GM23338 (cell line): ENCODE measurements at regions not wholly inside any gene's neighbourhood (a gene's known extent, or its start where the extent isn't known, plus 50 kb on each side); places are given as distances from the start of the nearest gene placed in this dataset.

ENCODE experiments used
- CREB1 ChIP-seq: fragments of 250-450 bp; sonication (Bioruptor Pico); IDR thresholded peaks from 2 replicates; pipeline ENCODE4 v1.5.0; 2020; ENCODE audit warnings: low read depth, mild to moderate bottlenecking, moderate library complexity
- EZH2 ChIP-seq: fragments of 200-600 bp; sonication (generic); IDR thresholded peaks from one replicate; pipeline ENCODE4 v1.8.0; 2017; ENCODE audit warnings: antibody characterized with exemption, mild to moderate bottlenecking, low read depth; ENCODE audit not compliant: unreplicated experiment
- EZH2phosphoT487 ChIP-seq: fragments of 200-600 bp; sonication (generic); IDR thresholded peaks from one replicate; pipeline ENCODE4 v1.8.1; 2018; ENCODE audit warnings: antibody characterized with exemption; ENCODE audit not compliant: unreplicated experiment
- JUNB ChIP-seq: IDR thresholded peaks from one replicate; pipeline ENCODE4 v1.6.1; 2016; ENCODE audit warnings: antibody characterized with exemption; ENCODE audit not compliant: unreplicated experiment
- NANOG ChIP-seq: IDR thresholded peaks from 2 replicates; pipeline ENCODE4 v1.6.1; 2016; ENCODE audit warnings: antibody characterized with exemption, borderline replicate concordance
- POLR2AphosphoS5 ChIP-seq: IDR thresholded peaks from 2 replicates; pipeline ENCODE4 v1.6.1; 2016; ENCODE audit warnings: antibody characterized with exemption, low read depth
- STAT1 ChIP-seq: IDR thresholded peaks from one replicate; pipeline ENCODE4 v1.6.1; 2016; ENCODE audit warnings: antibody characterized with exemption; ENCODE audit not compliant: unreplicated experiment
- ZNF114 ChIP-seq: fragments of 250-450 bp; sonication (Bioruptor Pico); IDR thresholded peaks from 2 replicates; pipeline ENCODE4 v1.5.0; 2020; ENCODE audit warnings: mild to moderate bottlenecking, moderate library complexity
- ZNF331 ChIP-seq: fragments of 250-450 bp; sonication (Bioruptor Pico); IDR thresholded peaks from 2 replicates; pipeline ENCODE4 v1.5.0; 2020; ENCODE audit warnings: low read depth, mild to moderate bottlenecking, moderate library complexity
- TF ChIP-seq, protein P1 (sequence below), 2 experiments: fragments of 200-600 bp in 1 of 2; sonication (generic) in 1 of 2; conservative IDR thresholded peaks; 2 replicates each; pipeline versions ENCODE4 v1.5.1 to v1.6.1; 2016 to 2017; ENCODE audit warnings: antibody characterized with exemption in 2 of 2, low read depth in 2 of 2, mild to moderate bottlenecking in 2 of 2, moderate library complexity in 1 of 2
- TF ChIP-seq, protein P2 (sequence below): IDR thresholded peaks from one replicate; pipeline ENCODE4 v1.6.1; 2018; ENCODE audit warnings: antibody characterized with exemption; ENCODE audit not compliant: unreplicated experiment
- TF ChIP-seq, protein P3 (sequence below): fragments of 250-450 bp; sonication (Bioruptor Pico); IDR thresholded peaks from 2 replicates; pipeline ENCODE4 v1.5.0; 2020; ENCODE audit warnings: mild to moderate bottlenecking, moderate library complexity
- TF ChIP-seq, protein P4 (sequence below): IDR thresholded peaks from 2 replicates; pipeline ENCODE4 v1.6.1; 2016; ENCODE audit warnings: antibody characterized with exemption

DNA sequence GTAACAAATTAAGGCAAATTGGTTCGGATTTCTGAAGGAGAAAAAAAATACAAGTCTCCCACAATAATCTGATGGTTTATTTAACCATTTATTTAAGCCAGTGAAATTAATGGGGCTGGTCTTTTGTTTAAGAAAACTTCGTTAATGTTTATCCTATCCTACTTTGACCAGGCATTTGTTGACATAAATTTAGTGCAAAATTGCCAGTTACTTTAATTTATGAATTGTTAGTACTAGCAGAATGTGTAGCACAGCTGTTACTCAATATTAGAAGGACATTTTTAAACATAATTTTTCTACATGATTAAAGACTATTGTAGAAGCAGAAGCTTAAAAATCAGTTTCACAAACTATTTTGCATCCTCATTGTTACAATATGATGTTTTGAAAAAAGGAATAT lies 687.6 kb upstream of the PTBP2 start:
- TF ChIP-seq, protein P1, sequence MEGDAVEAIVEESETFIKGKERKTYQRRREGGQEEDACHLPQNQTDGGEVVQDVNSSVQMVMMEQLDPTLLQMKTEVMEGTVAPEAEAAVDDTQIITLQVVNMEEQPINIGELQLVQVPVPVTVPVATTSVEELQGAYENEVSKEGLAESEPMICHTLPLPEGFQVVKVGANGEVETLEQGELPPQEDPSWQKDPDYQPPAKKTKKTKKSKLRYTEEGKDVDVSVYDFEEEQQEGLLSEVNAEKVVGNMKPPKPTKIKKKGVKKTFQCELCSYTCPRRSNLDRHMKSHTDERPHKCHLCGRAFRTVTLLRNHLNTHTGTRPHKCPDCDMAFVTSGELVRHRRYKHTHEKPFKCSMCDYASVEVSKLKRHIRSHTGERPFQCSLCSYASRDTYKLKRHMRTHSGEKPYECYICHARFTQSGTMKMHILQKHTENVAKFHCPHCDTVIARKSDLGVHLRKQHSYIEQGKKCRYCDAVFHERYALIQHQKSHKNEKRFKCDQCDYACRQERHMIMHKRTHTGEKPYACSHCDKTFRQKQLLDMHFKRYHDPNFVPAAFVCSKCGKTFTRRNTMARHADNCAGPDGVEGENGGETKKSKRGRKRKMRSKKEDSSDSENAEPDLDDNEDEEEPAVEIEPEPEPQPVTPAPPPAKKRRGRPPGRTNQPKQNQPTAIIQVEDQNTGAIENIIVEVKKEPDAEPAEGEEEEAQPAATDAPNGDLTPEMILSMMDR (conservative IDR thresholded peaks at IDR 0.05; ENCODE audit: low read depth in 2 of 2): no peak
- TF ChIP-seq POLR2AphosphoS5 (no peak), EZH2 (no peak), CREB1 (CRISPR knock-in tag) (no peak), ZNF114 (CRISPR knock-in tag) (no peak), EZH2phosphoT487 (no peak), JUNB (no peak), STAT1 (no peak), ZNF331 (CRISPR knock-in tag) (no peak), NANOG (no peak)
- TF ChIP-seq, protein P2, sequence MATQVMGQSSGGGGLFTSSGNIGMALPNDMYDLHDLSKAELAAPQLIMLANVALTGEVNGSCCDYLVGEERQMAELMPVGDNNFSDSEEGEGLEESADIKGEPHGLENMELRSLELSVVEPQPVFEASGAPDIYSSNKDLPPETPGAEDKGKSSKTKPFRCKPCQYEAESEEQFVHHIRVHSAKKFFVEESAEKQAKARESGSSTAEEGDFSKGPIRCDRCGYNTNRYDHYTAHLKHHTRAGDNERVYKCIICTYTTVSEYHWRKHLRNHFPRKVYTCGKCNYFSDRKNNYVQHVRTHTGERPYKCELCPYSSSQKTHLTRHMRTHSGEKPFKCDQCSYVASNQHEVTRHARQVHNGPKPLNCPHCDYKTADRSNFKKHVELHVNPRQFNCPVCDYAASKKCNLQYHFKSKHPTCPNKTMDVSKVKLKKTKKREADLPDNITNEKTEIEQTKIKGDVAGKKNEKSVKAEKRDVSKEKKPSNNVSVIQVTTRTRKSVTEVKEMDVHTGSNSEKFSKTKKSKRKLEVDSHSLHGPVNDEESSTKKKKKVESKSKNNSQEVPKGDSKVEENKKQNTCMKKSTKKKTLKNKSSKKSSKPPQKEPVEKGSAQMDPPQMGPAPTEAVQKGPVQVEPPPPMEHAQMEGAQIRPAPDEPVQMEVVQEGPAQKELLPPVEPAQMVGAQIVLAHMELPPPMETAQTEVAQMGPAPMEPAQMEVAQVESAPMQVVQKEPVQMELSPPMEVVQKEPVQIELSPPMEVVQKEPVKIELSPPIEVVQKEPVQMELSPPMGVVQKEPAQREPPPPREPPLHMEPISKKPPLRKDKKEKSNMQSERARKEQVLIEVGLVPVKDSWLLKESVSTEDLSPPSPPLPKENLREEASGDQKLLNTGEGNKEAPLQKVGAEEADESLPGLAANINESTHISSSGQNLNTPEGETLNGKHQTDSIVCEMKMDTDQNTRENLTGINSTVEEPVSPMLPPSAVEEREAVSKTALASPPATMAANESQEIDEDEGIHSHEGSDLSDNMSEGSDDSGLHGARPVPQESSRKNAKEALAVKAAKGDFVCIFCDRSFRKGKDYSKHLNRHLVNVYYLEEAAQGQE: no peak
- TF ChIP-seq, protein P3, sequence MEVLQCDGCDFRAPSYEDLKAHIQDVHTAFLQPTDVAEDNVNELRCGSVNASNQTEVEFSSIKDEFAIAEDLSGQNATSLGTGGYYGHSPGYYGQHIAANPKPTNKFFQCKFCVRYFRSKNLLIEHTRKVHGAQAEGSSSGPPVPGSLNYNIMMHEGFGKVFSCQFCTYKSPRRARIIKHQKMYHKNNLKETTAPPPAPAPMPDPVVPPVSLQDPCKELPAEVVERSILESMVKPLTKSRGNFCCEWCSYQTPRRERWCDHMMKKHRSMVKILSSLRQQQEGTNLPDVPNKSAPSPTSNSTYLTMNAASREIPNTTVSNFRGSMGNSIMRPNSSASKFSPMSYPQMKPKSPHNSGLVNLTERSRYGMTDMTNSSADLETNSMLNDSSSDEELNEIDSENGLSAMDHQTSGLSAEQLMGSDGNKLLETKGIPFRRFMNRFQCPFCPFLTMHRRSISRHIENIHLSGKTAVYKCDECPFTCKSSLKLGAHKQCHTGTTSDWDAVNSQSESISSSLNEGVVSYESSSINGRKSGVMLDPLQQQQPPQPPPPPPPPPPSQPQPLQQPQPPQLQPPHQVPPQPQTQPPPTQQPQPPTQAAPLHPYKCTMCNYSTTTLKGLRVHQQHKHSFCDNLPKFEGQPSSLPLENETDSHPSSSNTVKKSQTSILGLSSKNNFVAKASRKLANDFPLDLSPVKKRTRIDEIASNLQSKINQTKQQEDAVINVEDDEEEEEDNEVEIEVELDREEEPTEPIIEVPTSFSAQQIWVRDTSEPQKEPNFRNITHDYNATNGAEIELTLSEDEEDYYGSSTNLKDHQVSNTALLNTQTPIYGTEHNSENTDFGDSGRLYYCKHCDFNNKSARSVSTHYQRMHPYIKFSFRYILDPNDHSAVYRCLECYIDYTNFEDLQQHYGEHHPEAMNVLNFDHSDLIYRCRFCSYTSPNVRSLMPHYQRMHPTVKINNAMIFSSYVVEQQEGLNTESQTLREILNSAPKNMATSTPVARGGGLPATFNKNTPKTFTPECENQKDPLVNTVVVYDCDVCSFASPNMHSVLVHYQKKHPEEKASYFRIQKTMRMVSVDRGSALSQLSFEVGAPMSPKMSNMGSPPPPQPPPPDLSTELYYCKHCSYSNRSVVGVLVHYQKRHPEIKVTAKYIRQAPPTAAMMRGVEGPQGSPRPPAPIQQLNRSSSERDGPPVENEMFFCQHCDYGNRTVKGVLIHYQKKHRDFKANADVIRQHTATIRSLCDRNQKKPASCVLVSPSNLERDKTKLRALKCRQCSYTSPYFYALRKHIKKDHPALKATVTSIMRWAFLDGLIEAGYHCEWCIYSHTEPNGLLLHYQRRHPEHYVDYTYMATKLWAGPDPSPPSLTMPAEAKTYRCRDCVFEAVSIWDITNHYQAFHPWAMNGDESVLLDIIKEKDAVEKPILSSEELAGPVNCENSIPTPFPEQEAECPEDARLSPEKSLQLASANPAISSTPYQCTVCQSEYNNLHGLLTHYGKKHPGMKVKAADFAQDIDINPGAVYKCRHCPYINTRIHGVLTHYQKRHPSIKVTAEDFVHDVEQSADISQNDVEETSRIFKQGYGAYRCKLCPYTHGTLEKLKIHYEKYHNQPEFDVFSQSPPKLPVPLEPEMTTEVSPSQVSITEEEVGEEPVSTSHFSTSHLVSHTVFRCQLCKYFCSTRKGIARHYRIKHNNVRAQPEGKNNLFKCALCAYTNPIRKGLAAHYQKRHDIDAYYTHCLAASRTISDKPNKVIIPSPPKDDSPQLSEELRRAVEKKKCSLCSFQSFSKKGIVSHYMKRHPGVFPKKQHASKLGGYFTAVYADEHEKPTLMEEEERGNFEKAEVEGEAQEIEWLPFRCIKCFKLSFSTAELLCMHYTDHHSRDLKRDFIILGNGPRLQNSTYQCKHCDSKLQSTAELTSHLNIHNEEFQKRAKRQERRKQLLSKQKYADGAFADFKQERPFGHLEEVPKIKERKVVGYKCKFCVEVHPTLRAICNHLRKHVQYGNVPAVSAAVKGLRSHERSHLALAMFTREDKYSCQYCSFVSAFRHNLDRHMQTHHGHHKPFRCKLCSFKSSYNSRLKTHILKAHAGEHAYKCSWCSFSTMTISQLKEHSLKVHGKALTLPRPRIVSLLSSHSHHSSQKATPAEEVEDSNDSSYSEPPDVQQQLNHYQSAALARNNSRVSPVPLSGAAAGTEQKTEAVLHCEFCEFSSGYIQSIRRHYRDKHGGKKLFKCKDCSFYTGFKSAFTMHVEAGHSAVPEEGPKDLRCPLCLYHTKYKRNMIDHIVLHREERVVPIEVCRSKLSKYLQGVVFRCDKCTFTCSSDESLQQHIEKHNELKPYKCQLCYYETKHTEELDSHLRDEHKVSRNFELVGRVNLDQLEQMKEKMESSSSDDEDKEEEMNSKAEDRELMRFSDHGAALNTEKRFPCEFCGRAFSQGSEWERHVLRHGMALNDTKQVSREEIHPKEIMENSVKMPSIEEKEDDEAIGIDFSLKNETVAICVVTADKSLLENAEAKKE (CRISPR knock-in tag): no peak
- TF ChIP-seq, protein P4, sequence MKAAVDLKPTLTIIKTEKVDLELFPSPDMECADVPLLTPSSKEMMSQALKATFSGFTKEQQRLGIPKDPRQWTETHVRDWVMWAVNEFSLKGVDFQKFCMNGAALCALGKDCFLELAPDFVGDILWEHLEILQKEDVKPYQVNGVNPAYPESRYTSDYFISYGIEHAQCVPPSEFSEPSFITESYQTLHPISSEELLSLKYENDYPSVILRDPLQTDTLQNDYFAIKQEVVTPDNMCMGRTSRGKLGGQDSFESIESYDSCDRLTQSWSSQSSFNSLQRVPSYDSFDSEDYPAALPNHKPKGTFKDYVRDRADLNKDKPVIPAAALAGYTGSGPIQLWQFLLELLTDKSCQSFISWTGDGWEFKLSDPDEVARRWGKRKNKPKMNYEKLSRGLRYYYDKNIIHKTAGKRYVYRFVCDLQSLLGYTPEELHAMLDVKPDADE: no peak
